ES-I3 (cell line): ENCODE measurements at regions not wholly inside any gene's neighbourhood (a gene's known extent, or its start where the extent isn't known, plus 50 kb on each side); places are given as distances from the start of the nearest gene placed in this dataset.
"Not testable (repeated sequence)": the region's sequence is repeated elsewhere in the genome, so short reads cannot be mapped to it uniquely, and the experiment has no call there.

Source experiments
- H3K36me3 ChIP-seq: 2 replicates; pipeline ENCODE4 v1.6.1; 2013; ENCODE audit warnings: mild to moderate bottlenecking, low read length, control low read depth, moderate library complexity; ENCODE audit not compliant: insufficient read depth
- H3K4me1 ChIP-seq: 2 replicates; pipeline ENCODE4 v1.6.1; 2013; ENCODE audit warnings: mild to moderate bottlenecking, control low read depth, low read length; ENCODE audit not compliant: insufficient read depth
- H3K9ac ChIP-seq: 2 replicates; pipeline ENCODE4 v1.6.1; 2013; ENCODE audit warnings: low read depth, mild to moderate bottlenecking, low read length, moderate library complexity
- H3K9me3 ChIP-seq: 2 replicates; pipeline ENCODE4 v1.6.1; 2013; ENCODE audit warnings: mild to moderate bottlenecking, low read length, moderate library complexity; ENCODE audit not compliant: control insufficient read depth, insufficient read depth

GRCh38 chr11:112663947-112664634 is 297.1 kb upstream of the NCAM1 start:
- H3K4me1 ChIP-seq = no peaks in the 10 kb centered on the region
- H3K9me3 ChIP-seq = no peaks in the 10 kb centered on the region
- H3K9ac ChIP-seq = no peak overlapping the region
- H3K36me3 ChIP-seq = no peaks in the 10 kb centered on the region

- Histone ChIP-seq H3K9ac (no peak overlapping the region), H3K4me1 (no peaks in the 10 kb centered on the region), H3K9me3 (no peaks in the 10 kb centered on the region), H3K36me3 (no peaks in the 10 kb centered on the region)
Observed at GRCh38 chr11:112665291-112665690, 295.9 kb upstream of the NCAM1 start.

- Histone ChIP-seq H3K36me3 (no peaks in the 10 kb centered on the region), H3K9ac (no peak overlapping the region), H3K4me1 (no peaks in the 10 kb centered on the region), H3K9me3 (no peaks in the 10 kb centered on the region)
Observed at GRCh38 chr11:112666253-112666652, 295.0 kb upstream of the NCAM1 start.

- no peak overlapping the region for H3K9ac ChIP-seq
Observed at GRCh38 chr11:112670806-112671570, 290.2 kb upstream of the NCAM1 start.

GRCh38 chr11:112673401-112673800 is 287.8 kb upstream of the NCAM1 start:
- H3K9ac ChIP-seq, H3K4me1 ChIP-seq, H3K36me3 ChIP-seq, H3K9me3 ChIP-seq: not testable (repeated sequence)

More at GRCh38 chr11:112670806-112671570, 290.2 kb upstream of the NCAM1 start:
- Histone ChIP-seq H3K4me1 (no peaks in the 10 kb centered on the region), H3K36me3 (no peaks in the 10 kb centered on the region), H3K9me3 (no peaks in the 10 kb centered on the region)

- no peaks in the 10 kb centered on the region for H3K36me3 ChIP-seq
- H3K4me1 ChIP-seq = no peaks in the 10 kb centered on the region
- no peaks in the 10 kb centered on the region; the same call in 1 of the 2 replicates for H3K9me3 ChIP-seq
- H3K9ac ChIP-seq = no peak overlapping the region
Observed at GRCh38 chr11:112685111-112685510, 276.1 kb upstream of the NCAM1 start.

GRCh38 chr11:112689851-112690250 is 271.4 kb upstream of the NCAM1 start:
- Histone ChIP-seq H3K4me1 (no peaks in the 10 kb centered on the region), H3K9ac (no peak overlapping the region), H3K36me3 (no peaks in the 10 kb centered on the region), H3K9me3 (no peaks in the 10 kb centered on the region; the same call in 1 of the 2 replicates)

GRCh38 chr11:112693781-112694180 is 267.4 kb upstream of the NCAM1 start:
- no peaks in the 10 kb centered on the region for H3K4me1 ChIP-seq

GRCh38 chr11:112694245-112694644 is 267.0 kb upstream of the NCAM1 start:
- Histone ChIP-seq H3K4me1 (no peaks in the 10 kb centered on the region), H3K36me3 (no peaks in the 10 kb centered on the region), H3K9me3 (no peaks in the 10 kb centered on the region), H3K9ac (no peak overlapping the region)

More at GRCh38 chr11:112693781-112694180, 267.4 kb upstream of the NCAM1 start:
- Histone ChIP-seq H3K36me3 (no peaks in the 10 kb centered on the region), H3K9me3 (no peaks in the 10 kb centered on the region), H3K9ac (no peak overlapping the region)

GRCh38 chr11:112694813-112695212 is 266.4 kb upstream of the NCAM1 start:
- Histone ChIP-seq H3K9me3 (no peaks in the 10 kb centered on the region), H3K4me1 (no peaks in the 10 kb centered on the region), H3K9ac (no peak overlapping the region), H3K36me3 (no peaks in the 10 kb centered on the region)

GRCh38 chr11:112697391-112698178 is 263.6 kb upstream of the NCAM1 start:
- no peaks in the 10 kb centered on the region for H3K9me3 ChIP-seq
- H3K36me3 ChIP-seq = no peaks in the 10 kb centered on the region
- H3K4me1 ChIP-seq = no peaks in the 10 kb centered on the region
- H3K9ac ChIP-seq = no peak overlapping the region

GRCh38 chr11:112705148-112705547 is 256.1 kb upstream of the NCAM1 start:
- H3K36me3 ChIP-seq = no peaks in the 10 kb centered on the region
- no peaks in the 10 kb centered on the region for H3K9me3 ChIP-seq
- no peak overlapping the region for H3K9ac ChIP-seq
- H3K4me1 ChIP-seq = no peaks in the 10 kb centered on the region

- Histone ChIP-seq H3K36me3 (no peaks in the 10 kb centered on the region), H3K4me1 (no peaks in the 10 kb centered on the region), H3K9ac (no peak overlapping the region), H3K9me3 (no peaks in the 10 kb centered on the region)
Observed at GRCh38 chr11:112706863-112707262, 254.4 kb upstream of the NCAM1 start.

- not testable (repeated sequence) for H3K9me3 ChIP-seq, H3K9ac ChIP-seq, H3K4me1 ChIP-seq, H3K36me3 ChIP-seq
Observed at GRCh38 chr11:112714340-112714739, 246.9 kb upstream of the NCAM1 start.
